Activated CD4-positive, alpha-beta T cell treated with anti-CD3 and anti-CD28 coated beads for 1 hour (primary cell): ENCODE measurements at regions not wholly inside any gene's neighbourhood (a gene's known extent, or its start where the extent isn't known, plus 50 kb on each side); places are given as distances from the start of the nearest gene placed in this dataset.

Experiments used
- DNase-seq: peaks from one replicate; pipeline ENCODE4 v3.0.0-alpha.2; 2020

DNA sequence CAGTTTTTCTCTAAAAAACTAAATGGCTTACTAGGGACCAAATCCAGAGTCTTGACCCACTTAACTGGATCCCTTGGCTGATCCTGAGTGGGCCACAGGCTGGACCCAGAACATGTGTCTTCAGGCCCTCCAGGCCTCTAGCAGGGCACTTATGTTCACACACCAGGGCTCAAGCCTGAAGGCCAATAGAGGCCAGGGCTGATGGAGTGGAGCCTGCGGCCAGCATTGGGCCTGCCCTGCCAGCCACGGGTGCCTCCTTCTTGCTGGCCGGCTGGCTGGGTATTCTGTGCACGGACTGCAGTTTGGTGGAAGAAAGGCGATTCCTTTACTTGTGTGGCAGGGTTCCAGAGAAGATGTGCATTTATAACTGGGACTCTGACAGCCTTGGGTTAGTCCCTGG, 103.0 kb upstream of the ZNF32 start:
- DNase-seq: no peak

DNA sequence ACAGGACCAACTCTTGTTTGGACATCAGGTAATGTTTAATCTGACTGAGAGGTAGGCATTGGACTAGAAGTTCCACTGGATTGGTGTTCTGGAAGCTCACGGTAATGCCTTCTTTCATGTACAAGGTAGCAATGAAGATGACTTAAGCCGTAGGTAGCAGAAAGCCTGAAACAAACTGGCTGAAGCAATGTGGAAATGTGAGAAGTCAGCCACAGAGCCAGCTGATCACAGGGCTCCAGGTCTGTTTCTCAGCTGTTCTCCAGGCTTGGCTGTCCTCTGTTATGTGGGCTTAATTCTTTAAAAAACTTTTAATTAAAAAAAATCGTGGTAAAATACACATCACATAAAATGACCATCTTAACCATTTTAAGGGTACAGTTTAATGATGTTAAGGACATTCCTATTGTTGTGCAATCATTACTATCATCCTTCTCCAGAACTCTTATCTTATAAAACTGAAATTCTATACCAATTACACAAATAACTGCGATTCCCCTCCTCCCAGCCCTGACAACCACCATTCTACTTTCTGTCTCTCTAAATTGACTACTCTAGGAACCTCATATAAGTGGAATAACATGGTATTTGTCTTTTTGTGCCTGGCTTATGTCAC, 101.4 kb upstream of the ZNF32 start:
- no peak for DNase-seq

DNA sequence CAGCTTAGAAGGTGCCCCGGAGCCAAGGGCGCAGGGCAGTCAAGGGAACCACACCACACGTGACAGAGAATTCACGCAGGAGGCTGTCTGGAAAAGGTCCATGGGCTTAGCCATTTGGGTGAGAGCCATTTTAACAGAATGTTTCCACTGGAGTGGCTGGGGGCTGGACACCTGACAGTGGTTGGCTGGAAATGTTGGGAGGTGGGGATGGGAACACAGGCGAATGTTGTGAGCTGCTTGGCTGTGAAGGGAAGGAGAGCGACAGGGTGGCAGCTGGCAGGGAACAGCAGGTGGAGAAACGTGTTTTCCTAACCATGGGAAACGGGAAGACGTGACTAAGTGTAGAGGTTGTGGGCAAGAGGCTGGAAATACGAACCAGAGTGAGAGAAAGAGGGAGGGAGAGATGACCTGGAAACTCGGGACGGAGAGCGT, 100.5 kb upstream of the ZNF32 start:
- DNase-seq: no peak

DNA sequence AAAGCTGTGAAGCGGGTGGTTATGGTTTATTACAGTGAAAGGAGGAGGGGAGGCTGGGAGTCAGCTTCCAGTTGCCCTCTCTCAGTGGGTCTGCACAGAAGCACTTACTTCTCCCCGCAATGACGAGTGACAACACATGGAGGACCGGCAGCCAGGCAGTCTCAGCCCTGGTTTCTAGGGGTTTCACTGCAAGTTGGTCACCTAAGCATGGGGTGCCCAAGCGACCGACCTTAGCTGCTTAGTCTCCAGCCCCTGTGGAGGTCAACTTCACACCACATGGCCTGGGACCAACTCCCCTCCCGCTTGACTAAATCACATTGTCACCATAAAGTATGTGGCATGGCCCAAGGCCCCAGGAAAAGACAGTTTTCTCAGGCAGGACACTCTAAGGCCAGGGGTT, 99.9 kb upstream of the ZNF32 start:
- no peak for DNase-seq

GRCh38 chr10:43746906-43747305, 98.2 kb upstream of the ZNF32 start:
- no peak for DNase-seq

- no peak for DNase-seq
Observed at GRCh38 chr10:43739161-43739560, 90.5 kb upstream of the ZNF32 start.

DNA sequence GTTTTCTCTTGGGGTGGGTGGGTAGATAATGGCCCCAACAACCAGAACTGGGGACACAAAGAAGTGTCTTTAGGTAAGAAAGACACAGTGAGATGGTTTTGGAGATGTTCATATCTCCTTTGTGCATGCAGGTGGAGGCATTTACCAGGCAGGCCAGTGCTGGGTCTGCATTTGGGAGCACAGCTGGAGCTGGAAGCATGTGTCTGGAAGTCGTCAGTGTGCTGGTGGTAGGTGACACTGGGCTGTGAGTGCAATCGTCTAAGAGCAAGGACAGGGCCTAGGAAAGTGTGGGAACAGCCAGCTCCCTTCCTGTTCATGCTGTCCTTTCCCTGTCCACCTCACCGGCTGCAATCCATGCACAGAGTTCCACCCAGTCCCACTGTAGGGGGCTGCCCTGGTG, 88.3 kb upstream of the ZNF32 start:
- no peak for DNase-seq

DNA sequence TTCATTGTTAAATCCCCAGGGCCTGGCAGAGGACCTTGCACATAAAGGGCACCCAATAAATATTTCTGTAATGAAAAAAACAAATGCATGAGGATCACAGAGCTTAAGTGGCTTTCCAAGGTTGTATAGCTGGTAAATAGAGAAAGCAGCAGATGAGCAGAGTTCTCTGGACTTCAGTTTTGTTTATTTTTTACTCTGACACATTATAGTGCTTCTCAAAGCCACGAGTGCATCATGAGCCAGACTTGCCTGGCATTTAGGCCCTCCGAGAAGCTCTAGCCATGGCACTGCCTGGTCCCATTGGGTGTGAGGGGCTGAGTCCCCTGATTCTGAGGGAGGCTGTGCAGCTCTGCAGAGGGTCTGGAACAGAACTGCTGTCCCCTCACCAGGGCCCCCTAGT, 87.2 kb upstream of the ZNF32 start:
- no peak for DNase-seq

DNA sequence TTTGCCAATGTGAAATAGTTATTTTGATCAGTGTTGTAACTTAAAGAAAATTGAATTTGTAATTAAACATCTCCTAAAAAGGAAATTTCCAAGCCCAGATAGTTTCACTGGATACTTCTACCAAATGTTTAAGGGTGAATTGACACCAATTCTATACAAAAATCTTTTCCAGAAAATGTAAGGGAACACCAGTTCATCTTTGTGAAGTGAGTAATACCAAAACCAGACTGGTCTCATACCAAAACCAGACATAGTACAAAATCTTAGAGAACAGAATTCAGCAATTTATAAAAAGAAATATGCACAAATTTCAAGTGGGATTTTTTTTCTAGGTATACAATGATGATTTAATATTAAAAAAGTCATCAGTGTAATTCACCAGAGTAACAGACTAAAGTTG, 86.0 kb upstream of the ZNF32 start:
- DNase-seq: no peak

- no peak for DNase-seq
Observed at GRCh38 chr10:43731486-43731885, 82.8 kb upstream of the ZNF32 start.

DNA sequence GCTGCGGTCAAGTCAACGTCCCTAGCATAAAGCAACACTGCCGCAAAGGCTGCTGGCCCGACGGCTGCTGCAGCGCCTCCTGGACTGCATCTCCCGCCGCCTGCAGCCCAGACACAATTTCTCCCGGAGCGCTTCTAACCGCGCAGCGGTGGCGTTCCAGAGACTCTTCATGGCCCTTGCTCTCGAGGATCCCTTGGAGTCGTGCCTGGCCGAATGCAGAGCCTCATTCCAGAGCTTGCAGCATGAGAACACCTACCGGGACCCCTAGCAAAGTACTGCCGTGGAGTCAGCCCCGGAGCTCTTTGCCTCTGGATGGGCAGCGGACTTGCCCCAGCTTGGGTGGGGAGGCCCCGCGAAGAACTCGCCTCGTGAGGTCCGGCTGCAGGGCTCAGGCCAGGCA, 79.7 kb upstream of the ZNF32 start:
- DNase-seq: no peak

GRCh38 chr10:43727935-43728334, 79.3 kb upstream of the ZNF32 start:
- DNase-seq: no peak

- no peak for DNase-seq
Observed at GRCh38 chr10:43715334-43715733, 66.7 kb upstream of the ZNF32 start.

DNA sequence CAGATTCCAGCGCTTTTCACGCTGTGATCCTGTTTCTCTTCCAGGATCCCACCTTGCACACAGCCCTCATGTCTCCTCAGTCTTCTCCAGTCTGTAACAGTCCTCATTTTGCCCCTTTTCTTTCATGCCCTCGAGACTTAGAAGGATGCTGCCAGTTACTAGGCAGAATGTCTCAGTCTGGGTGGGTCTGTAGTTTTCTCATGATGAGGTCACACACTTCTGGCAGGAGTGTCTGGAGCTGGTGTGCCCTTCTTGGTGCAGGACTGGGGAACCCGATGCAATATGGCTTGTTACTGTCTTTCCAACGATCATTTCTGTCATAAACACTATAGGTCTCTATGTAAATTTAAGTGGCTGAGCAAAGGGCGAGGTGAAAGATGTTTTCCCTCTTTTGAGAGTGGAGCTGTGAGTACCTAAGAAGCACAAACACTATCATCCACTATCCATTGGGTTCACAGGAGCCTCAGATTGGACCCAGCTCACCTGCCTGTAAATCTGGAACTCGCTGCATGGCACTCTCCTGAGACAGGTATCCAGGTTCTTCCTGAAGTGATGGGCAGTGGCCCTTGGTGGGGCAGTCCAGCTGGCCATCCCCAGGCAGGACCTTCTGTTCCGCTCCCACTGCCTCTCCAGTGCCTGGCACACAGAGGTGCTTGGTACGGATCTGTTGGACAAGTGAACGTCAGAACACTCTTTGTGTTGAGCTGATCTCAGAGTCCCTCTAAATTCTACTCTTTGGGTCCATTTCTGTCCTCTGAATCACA, 64.3 kb upstream of the ZNF32 start:
- DNase-seq: no peak

- DNase-seq: no peak
Observed at GRCh38 chr10:43710772-43711471, 62.2 kb upstream of the ZNF32 start.

- no peak for DNase-seq
Observed at GRCh38 chr10:43708262-43708661, 59.6 kb upstream of the ZNF32 start.

GRCh38 chr10:43707770-43708169, 59.1 kb upstream of the ZNF32 start:
- DNase-seq: no peak

GRCh38 chr10:43706166-43706565, 57.5 kb upstream of the ZNF32 start:
- no peak for DNase-seq

DNA sequence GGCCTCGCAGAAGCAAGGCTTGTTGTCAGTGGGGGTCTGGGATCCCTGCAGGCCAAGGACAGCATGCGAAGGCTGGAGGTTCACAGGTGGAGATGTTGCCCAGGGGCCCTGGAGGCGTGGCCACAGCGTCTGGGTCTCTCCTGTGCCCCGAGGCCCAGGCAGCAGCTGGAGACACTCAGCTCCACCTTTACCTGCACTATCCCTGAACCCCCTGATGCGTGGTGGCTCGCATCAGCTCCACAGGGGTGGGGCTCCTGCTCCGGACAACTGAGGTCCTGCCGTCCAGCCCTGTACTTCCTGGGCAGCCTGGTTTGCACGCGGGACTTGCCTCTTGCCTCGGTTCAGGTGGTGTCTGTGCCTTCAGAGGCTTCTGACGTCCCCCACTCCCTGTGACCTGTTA, 54.6 kb upstream of the ZNF32 start:
- no peak for DNase-seq

DNA sequence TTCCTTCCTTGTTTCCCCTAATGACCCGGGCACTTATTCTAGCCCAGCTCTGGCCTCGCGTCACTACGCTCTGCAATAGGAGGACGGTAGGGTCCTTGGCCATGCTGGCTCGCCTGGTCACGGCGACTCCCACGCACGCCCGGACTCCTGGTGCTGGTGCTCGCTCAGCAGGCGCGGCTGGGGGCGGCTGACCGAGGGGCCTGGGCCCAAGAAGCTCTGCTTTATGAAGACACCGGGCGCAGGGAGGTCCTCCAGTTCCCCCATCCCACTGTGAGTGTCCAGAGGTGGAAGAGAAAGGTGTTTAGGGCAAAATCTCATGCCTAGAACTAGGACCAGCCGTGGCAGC, 54.2 kb upstream of the ZNF32 start:
- no peak for DNase-seq

DNA sequence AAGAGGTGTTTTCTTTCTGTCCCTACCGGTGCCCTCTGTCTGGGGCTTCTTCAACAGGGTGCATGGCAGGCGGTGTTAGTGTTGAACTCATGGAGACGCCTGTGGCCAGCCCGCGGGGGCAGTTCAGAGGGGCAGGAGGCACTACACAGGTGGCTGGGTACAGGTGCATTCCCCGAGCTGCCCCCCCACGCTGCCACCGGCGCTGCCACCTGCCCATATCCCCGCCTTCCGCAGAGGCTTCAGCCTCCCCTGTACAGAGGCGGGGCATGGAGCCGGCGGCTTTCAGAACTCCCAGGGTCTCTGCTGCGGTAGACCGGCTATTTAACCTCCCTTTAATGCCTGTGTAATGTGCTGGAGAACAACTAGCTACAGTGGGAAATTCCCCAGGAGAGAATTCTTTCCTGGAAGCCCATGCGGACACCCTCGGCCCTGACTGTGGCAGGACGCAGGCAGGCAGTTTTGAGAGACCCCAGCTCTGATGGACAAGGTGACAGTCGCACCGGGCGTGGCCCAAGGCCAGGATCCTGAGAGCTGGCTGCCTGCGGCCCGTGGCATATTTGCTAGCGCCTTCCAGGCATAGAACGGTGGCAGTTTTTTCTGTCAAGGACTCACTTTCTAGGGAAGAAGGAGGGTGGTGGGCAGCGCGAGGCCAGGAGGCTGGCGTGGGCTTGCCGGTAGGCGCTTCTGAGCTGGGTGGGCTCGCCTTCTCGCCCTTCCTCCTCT, 53.7 kb upstream of the ZNF32 start:
- DNase-seq: no peak

- DNase-seq: no peak
Observed at GRCh38 chr10:43701295-43701694, 52.6 kb upstream of the ZNF32 start.

DNA sequence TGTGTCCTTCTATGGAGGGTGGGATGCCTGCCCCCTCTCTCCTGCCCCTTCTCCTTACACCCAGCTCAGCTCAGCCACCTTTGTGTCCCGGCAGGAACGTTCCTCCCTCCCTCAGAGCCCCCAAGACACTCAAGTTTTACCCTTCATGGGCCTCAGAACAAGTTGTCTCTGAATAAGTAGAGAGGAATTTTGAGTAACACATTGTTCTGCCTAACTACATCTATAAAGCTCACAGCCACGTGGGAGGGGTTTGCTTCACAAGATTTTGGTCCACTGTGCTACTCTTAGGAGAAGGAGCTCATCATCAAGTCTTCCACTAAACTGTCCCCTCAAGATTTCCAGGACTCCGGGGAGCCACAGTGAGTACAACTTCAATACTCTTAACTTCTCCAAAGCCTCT, 51.6 kb upstream of the ZNF32 start:
- DNase-seq: no peak

DNA sequence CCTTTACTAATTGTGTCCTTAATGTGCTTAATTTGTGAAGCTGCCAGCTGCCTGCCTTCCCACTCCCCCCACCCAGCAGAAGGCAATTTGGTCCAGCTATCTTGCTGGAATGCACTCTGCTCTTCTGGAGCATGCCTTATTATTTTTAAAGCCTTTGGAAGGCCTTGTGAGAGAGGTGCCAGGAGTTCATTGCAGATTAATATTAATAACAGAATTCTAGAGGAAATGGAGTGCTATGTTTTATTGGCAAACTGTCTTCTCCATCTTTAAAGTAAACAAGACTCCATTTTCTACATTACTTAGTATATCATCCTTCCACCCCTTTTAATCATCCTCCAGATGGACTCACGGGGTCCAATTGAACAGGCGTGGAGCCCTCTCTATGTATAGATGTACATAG, 50.8 kb upstream of the ZNF32 start:
- DNase-seq: no peak
